GM12878 (cell line): ENCODE measurements at regions not wholly inside any gene's neighbourhood (a gene's known extent, or its start where the extent isn't known, plus 50 kb on each side); places are given as distances from the start of the nearest gene placed in this dataset.

Experiments used
- ATAC-seq: fragments of 200-7000 bp; cut with Tn5 transposase; 3 replicates; pipeline ENCODE4 v1.9.1; 2020; ENCODE audit warnings: mild to moderate bottlenecking, moderate library complexity
- BruUV-seq: library from RNA; stranded (reverse); fragments of 400-500 nt; replicated peaks from 2 replicates; lab custom pipeline; 2021; lab: Mats Ljungman, UMichigan
- CTCF ChIA-PET: fragments of 300-600 bp; sonication (Branson Sonifier 250); formaldehyde crosslinking; extraction: SDS; loops from one replicate; lab custom pipeline; 2021; ENCODE audit warnings: inconsistent platforms; lab: Yijun Ruan, JAX
- POLR2A ChIA-PET: fragments of 350-600 bp; formaldehyde crosslinking; extraction: SDS; loops from one replicate; lab custom pipeline; 2021; ENCODE audit warnings: inconsistent platforms; lab: Charles Lee
- RAD21 ChIA-PET: fragments of 300-600 bp; sonication (Branson Sonifier 250); formaldehyde crosslinking; loops from one replicate; lab custom pipeline; 2023; ENCODE audit warnings: antibody characterized with exemption; ENCODE audit not compliant: unreplicated experiment; lab: Charles Lee
- SMC1A ChIA-PET: fragments of 300-600 bp; sonication (Branson Sonifier 250); formaldehyde crosslinking; loops from one replicate; lab custom pipeline; 2023; ENCODE audit not compliant: unreplicated experiment, uncharacterized antibody; lab: Charles Lee
- DNase-seq: peaks from one replicate; pipeline ENCODE4 v3.0.0-alpha.2; 2011; ENCODE audit warnings: low read depth, low spot score
- FAIRE-seq: peaks from 3 replicates; lab custom pipeline; 2011; peaks lifted over from hg19 to GRCh38; lab: Jason Lieb, UNC
- H2AFZ ChIP-seq: 2 replicates; pipeline ENCODE4 v1.6.0; 2011; ENCODE audit warnings: low read depth, low read length, control low read depth; ENCODE audit not compliant: control insufficient read depth
- H3K27ac ChIP-seq: 2 replicates; pipeline ENCODE4 v1.5.1; 2011; ENCODE audit warnings: control low read depth; ENCODE audit not compliant: control insufficient read depth, insufficient read depth
- H3K27me3 ChIP-seq, 2 experiments: replicated peaks in 1 of 2; 2 replicates each; pipeline versions ENCODE4 v1.6.0 to v1.6.1; 2011; ENCODE audit warnings: low read length in 1 of 2; ENCODE audit not compliant: control insufficient read depth in 2 of 2, insufficient read depth in 2 of 2
- H3K36me3 ChIP-seq, 2 experiments: 2 replicates each; pipeline ENCODE4 v1.5.1; 2011; ENCODE audit warnings: low read length in 1 of 2; ENCODE audit not compliant: control insufficient read depth in 2 of 2, insufficient read depth in 2 of 2
- H3K4me1 ChIP-seq: 2 replicates; pipeline ENCODE4 v1.6.1; 2011; ENCODE audit warnings: mild to moderate bottlenecking, low read length, moderate library complexity, mixed read lengths; ENCODE audit not compliant: control insufficient read depth, insufficient read depth
- H3K4me2 ChIP-seq: 2 replicates; pipeline ENCODE4 v1.6.0; 2011; ENCODE audit warnings: control low read depth; ENCODE audit not compliant: control insufficient read depth, insufficient read depth
- H3K4me3 ChIP-seq: fragments of 200-600 bp; sonication (generic); 2 replicates; pipeline ENCODE4 v1.5.1; 2016
- H3K79me2 ChIP-seq: 2 replicates; pipeline ENCODE4 v1.6.0; 2011; ENCODE audit warnings: low read length; ENCODE audit not compliant: control insufficient read depth, insufficient read depth
- H3K9ac ChIP-seq: 2 replicates; pipeline ENCODE4 v1.8.0; 2011; ENCODE audit warnings: low read length, control low read depth, mixed read lengths; ENCODE audit not compliant: control insufficient read depth, insufficient read depth
- H3K9me3 ChIP-seq: replicated peaks from 3 replicates; pipeline ENCODE4 v1.5.1; 2011; ENCODE audit warnings: mild to moderate bottlenecking, low read length; ENCODE audit not compliant: control insufficient read depth, insufficient read depth
- H4K20me1 ChIP-seq: 2 replicates; pipeline ENCODE4 v1.6.0; 2011; ENCODE audit not compliant: control insufficient read depth, insufficient read depth
- ATF7 ChIP-seq: fragments of 450-650 bp; IDR thresholded peaks from 2 replicates; pipeline ENCODE4 v1.6.1; 2016; ENCODE audit warnings: low read depth, mild to moderate bottlenecking
- BACH1 ChIP-seq: fragments of 450-650 bp; IDR thresholded peaks from 2 replicates; pipeline ENCODE4 v1.6.1; 2017; ENCODE audit warnings: mild to moderate bottlenecking, borderline replicate concordance
- CBFB ChIP-seq: IDR thresholded peaks from 2 replicates; pipeline ENCODE4 v1.6.1; 2016; ENCODE audit warnings: antibody characterized with exemption, low read depth
- CBX5 ChIP-seq: sonication (generic); IDR thresholded peaks from 2 replicates; pipeline ENCODE4 v1.6.1; 2016; ENCODE audit warnings: low read depth, moderate library complexity, mild to moderate bottlenecking, inconsistent platforms
- CREB1 ChIP-seq: IDR thresholded peaks from 2 replicates; pipeline ENCODE4 v1.6.1; 2012; ENCODE audit warnings: low read depth, mild to moderate bottlenecking, inconsistent platforms
- NFXL1 ChIP-seq: fragments of 450-650 bp; IDR thresholded peaks from 2 replicates; pipeline ENCODE4 v1.6.1; 2017; ENCODE audit warnings: antibody characterized with exemption, mild to moderate bottlenecking, borderline replicate concordance
- PAX8 ChIP-seq: fragments of 450-650 bp; IDR thresholded peaks from 2 replicates; pipeline ENCODE4 v1.6.1; 2017; ENCODE audit warnings: mild to moderate bottlenecking, moderate library complexity
- SMAD1 ChIP-seq: fragments of 450-650 bp; IDR thresholded peaks from 2 replicates; pipeline ENCODE4 v1.6.1; 2018; ENCODE audit warnings: mild to moderate bottlenecking, low read depth; ENCODE audit not compliant: partially characterized antibody
- STAT1 ChIP-seq: fragments of 450-650 bp; conservative IDR thresholded peaks from 2 replicates; pipeline ENCODE4 v1.6.1; 2014; ENCODE audit warnings: antibody characterized with exemption, mild to moderate bottlenecking
- ZBTB11 ChIP-seq: fragments of 450-650 bp; formaldehyde crosslinking; IDR thresholded peaks from 2 replicates; pipeline ENCODE4 v1.5.0; 2022; ENCODE audit warnings: mild to moderate bottlenecking, missing genetic modification characterization
- WGBS: methylation state at CpG from one replicate; pipeline ENCODE4 v1.1.6; 2016; ENCODE audit warnings: low lambda C conversion rate; ENCODE audit not compliant: insufficient replicate concordance, insufficient coverage; ENCODE audit errors: missing lambda C conversion rate; 5-methylcytosine and 5-hydroxymethylcytosine counted together
- in situ Hi-C: fragments of 300-500 bp; cut with MboI; formaldehyde crosslinking; loops from 9 replicates; pipeline ENCODE4 v1.14.3; 2018; ENCODE audit warnings: mixed read lengths
- intact Hi-C: fragments of 100-400 bp; cut with micrococcal nuclease; formaldehyde crosslinking; loops from one replicate; pipeline ENCODE4 v1.14.2; 2022; ENCODE audit not compliant: unreplicated experiment

- POLR2A ChIA-PET, result interaction anchor here (0.6 kb wide), 1 partner anchor 29 kb away, joined by 4 read pairs; no protein-coding TSS in a partner anchor
- DNase-seq, result no peak
- in situ Hi-C loops (no loop called here), intact Hi-C loops (no loop called here)
- no peak for TF ChIP-seq CBFB
- TF ChIP-seq ATF7, result no peak
- no peak for TF ChIP-seq PAX8
- TF ChIP-seq, all 136 proteins: peak for 0
- no TSS peak for BruUV-seq
- ChIA-PET RAD21 (no interaction called here), SMC1A (no interaction called here), CTCF (no interaction called here)
- Histone ChIP-seq H3K4me3 (no peak overlapping the region), H3K79me2 (no peaks in the 10 kb centered on the region), H3K36me3 (no peaks in the 10 kb centered on the region), H3K4me2 (no peak overlapping the region), H3K27me3 (no peaks in the 10 kb centered on the region), H3K27ac (no peak overlapping the region), H3K9me3 (no peaks in the 10 kb centered on the region), H3K9ac (no peak overlapping the region), H2AFZ (no peak overlapping the region), H4K20me1 (no peaks in the 10 kb centered on the region), H3K4me1 (no peaks in the 10 kb centered on the region)
- FAIRE-seq (no peak), ATAC-seq (no peak)
- WGBS, result 54% methylated on average over 4 of the region's 4 CpGs
Measured at GRCh38 chr15:62816342-62817069, 226.0 kb upstream of the TPM1 start.

- SMC1A ChIA-PET, result interaction anchor here (1.0 kb wide), 1 partner anchor 79 kb away, joined by 4 read pairs; no protein-coding TSS in a partner anchor
- no peak for TF ChIP-seq CREB1
- TF ChIP-seq BACH1, result no peak
- no peak for TF ChIP-seq CBX5
- TF ChIP-seq STAT1, result no peak
- TF ChIP-seq ZBTB11 (CRISPR knock-in tag), result no peak
- no peak for TF ChIP-seq NFXL1
- TF ChIP-seq SMAD1, result no peak
- RAD21 ChIA-PET, result no interaction called here
- Histone ChIP-seq H4K20me1 (no peaks in the 10 kb centered on the region), H3K79me2 (no peaks in the 10 kb centered on the region), H3K4me1 (no peaks in the 10 kb centered on the region), H3K9ac (no peak overlapping the region), H3K4me2 (no peak overlapping the region), H2AFZ (no peak overlapping the region), H3K27me3 (no peaks in the 10 kb centered on the region), H3K9me3 (no peaks in the 10 kb centered on the region), H3K27ac (no peak overlapping the region), H3K4me3 (no peak overlapping the region), H3K36me3 (no peaks in the 10 kb centered on the region)
- CTCF ChIA-PET, result no interaction called here
- POLR2A ChIA-PET, result no interaction called here
- DNase-seq (no peak), ATAC-seq (no peak), FAIRE-seq (no peak)
- in situ Hi-C loops, result no loop called here
- intact Hi-C loops, result no loop called here
- WGBS, result 0% methylated on average over 1 of the region's 1 CpG
- BruUV-seq, result no TSS peak
Measured at GRCh38 chr15:62818691-62819090, 223.9 kb upstream of the TPM1 start.
